Gastrocnemius medialis (tissue), 4 donors: ENCODE measurements at regions not wholly inside any gene's neighbourhood (a gene's known extent, or its start where the extent isn't known, plus 50 kb on each side); places are given as distances from the start of the nearest gene placed in this dataset.

Experiments
- POLR2A ChIP-seq, 2 donors: fragments of 450-650 bp; IDR thresholded peaks; one replicate each; pipeline ENCODE4 v1.6.1; 2017; ENCODE audit warnings: antibody characterized with exemption in 2 of 2, mild to moderate bottlenecking in 2 of 2, moderate library complexity in 2 of 2
- TF ChIP-seq, protein P1 (sequence below), 5 experiments: fragments of 450-650 bp in 3 of 5; fragments of 200-600 bp in 2 of 5; sonication (generic) in 2 of 5; IDR thresholded peaks in 4 of 5; conservative IDR thresholded peaks in 1 of 5; 1 replicate in 4 of 5; 2 replicates in 1 of 5; pipeline ENCODE4 v1.5.1; 2016 to 2019; ENCODE audit warnings: antibody characterized with exemption in 5 of 5, mild to moderate bottlenecking in 3 of 5, moderate library complexity in 3 of 5

DNA sequence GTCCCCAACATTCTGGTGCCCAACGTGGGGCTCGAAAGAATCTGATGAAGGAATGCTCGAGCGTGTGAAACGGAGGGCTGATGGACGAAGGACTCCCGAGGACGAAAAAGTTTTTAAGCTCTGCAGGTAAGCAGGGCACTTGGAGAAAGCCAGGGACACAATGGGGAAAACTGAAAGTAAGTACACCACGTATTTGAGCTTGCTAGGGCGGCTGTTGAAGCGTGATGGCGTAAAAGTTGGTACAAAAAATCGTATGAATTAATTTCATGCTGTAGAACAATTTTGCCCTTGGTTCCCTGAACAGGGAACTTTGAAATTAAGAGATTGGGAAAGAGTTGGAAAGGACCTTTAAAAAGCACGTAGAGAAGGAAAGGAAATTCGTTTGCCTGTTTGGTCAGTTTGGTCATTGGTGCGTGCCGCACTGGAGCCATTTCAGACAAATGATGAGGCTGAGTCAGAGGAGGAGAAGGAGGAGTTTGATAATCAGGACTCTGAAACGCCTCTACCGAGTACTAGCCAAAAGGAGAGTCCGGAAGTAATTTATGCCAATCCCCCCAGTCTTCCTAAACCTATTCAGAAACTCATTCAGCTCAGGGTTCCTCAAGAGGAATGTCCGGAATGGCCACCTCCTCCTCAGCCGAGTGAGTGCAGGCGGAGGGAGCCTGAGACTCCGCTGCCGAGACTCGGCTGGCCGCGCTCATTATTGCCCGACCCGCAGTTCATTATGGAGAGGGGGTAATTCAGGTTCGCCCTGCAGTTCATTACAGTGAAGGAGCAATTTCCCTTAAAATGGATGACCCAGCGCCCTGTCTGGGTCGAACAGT, 59.2 kb upstream of the PRSS16 start:
- TF ChIP-seq POLR2A (IDR thresholded peaks at IDR 0.05), result peak in 1 of 2 donors; percentile 21
- TF ChIP-seq, protein P1, sequence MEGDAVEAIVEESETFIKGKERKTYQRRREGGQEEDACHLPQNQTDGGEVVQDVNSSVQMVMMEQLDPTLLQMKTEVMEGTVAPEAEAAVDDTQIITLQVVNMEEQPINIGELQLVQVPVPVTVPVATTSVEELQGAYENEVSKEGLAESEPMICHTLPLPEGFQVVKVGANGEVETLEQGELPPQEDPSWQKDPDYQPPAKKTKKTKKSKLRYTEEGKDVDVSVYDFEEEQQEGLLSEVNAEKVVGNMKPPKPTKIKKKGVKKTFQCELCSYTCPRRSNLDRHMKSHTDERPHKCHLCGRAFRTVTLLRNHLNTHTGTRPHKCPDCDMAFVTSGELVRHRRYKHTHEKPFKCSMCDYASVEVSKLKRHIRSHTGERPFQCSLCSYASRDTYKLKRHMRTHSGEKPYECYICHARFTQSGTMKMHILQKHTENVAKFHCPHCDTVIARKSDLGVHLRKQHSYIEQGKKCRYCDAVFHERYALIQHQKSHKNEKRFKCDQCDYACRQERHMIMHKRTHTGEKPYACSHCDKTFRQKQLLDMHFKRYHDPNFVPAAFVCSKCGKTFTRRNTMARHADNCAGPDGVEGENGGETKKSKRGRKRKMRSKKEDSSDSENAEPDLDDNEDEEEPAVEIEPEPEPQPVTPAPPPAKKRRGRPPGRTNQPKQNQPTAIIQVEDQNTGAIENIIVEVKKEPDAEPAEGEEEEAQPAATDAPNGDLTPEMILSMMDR (IDR thresholded peaks at IDR 0.05 in 4 of 5, conservative IDR thresholded peaks at IDR 0.05 in 1 of 5), result no peak
